PC-3 (cell line): ENCODE measurements at regions not wholly inside any gene's neighbourhood (a gene's known extent, or its start where the extent isn't known, plus 50 kb on each side); places are given as distances from the start of the nearest gene placed in this dataset.

Experiments used
- EZH2 ChIP-seq: fragments of 300-600 bp; sonication (generic); IDR thresholded peaks from one replicate; pipeline ENCODE4 v1.6.1; 2017; ENCODE audit warnings: antibody characterized with exemption, mild to moderate bottlenecking, low read length; ENCODE audit not compliant: unreplicated experiment
- TF ChIP-seq, protein P1 (sequence below): fragments of 300-600 bp; sonication (generic); conservative IDR thresholded peaks from 2 replicates; pipeline ENCODE4 v1.5.1; 2017; ENCODE audit warnings: antibody characterized with exemption, low read depth, mild to moderate bottlenecking, low read length

DNA sequence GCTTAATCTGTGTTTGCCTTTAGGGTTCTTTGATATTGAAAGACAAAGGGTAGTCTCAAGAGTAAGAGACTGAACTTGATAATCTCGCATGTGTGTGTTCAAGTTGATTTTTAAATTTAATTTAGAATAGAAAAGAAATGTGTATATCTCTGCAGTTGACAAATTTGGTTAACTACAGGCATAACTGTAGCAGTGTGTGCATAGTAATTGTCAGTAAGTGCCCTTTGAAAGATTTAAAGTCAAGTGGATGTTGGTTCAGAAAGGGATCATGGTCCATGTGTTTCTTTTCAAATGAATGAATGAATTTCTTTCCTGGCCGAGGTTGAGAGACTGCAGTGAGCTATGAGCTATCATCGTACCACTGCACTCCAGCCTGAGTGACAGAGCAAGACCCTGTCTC, 49.9 kb upstream of the DYRK2 start:
- TF ChIP-seq, protein P1, sequence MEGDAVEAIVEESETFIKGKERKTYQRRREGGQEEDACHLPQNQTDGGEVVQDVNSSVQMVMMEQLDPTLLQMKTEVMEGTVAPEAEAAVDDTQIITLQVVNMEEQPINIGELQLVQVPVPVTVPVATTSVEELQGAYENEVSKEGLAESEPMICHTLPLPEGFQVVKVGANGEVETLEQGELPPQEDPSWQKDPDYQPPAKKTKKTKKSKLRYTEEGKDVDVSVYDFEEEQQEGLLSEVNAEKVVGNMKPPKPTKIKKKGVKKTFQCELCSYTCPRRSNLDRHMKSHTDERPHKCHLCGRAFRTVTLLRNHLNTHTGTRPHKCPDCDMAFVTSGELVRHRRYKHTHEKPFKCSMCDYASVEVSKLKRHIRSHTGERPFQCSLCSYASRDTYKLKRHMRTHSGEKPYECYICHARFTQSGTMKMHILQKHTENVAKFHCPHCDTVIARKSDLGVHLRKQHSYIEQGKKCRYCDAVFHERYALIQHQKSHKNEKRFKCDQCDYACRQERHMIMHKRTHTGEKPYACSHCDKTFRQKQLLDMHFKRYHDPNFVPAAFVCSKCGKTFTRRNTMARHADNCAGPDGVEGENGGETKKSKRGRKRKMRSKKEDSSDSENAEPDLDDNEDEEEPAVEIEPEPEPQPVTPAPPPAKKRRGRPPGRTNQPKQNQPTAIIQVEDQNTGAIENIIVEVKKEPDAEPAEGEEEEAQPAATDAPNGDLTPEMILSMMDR, result no peak
- TF ChIP-seq EZH2, result no peak
